Loucy (cell line): ENCODE measurements at regions not wholly inside any gene's neighbourhood (a gene's known extent, or its start where the extent isn't known, plus 50 kb on each side); places are given as distances from the start of the nearest gene placed in this dataset.

Experiments used
- H2AFZ ChIP-seq: fragments of 200-600 bp; sonication (generic); 2 replicates; pipeline ENCODE4 v1.6.0; 2016; ENCODE audit warnings: antibody characterized with exemption, mild to moderate bottlenecking, low read length, moderate library complexity
- H3F3A ChIP-seq: fragments of 200-600 bp; 2 replicates; pipeline ENCODE4 v1.6.0; 2016; ENCODE audit warnings: antibody characterized with exemption, low read depth, mild to moderate bottlenecking
- H3K27me3 ChIP-seq: fragments of 200-600 bp; sonication (generic); 2 replicates; pipeline ENCODE4 v1.6.1; 2014; ENCODE audit warnings: low read length, mild to moderate bottlenecking; ENCODE audit not compliant: insufficient read depth, poor library complexity, severe bottlenecking
- H3K36me3 ChIP-seq: fragments of 200-600 bp; sonication (generic); 2 replicates; pipeline ENCODE4 v1.6.1; 2016; ENCODE audit warnings: low read length; ENCODE audit not compliant: insufficient read depth
- H3K4me1 ChIP-seq: fragments of 200-600 bp; sonication (generic); 2 replicates; pipeline ENCODE4 v1.5.1; 2014; ENCODE audit warnings: low read length, mild to moderate bottlenecking; ENCODE audit not compliant: insufficient read depth, poor library complexity, severe bottlenecking
- H3K4me2 ChIP-seq: fragments of 200-600 bp; sonication (generic); 2 replicates; pipeline ENCODE4 v1.6.0; 2014; ENCODE audit warnings: antibody characterized with exemption, low read length, low read depth, mild to moderate bottlenecking; ENCODE audit not compliant: poor library complexity, severe bottlenecking
- H3K4me3 ChIP-seq: fragments of 200-600 bp; sonication (generic); 2 replicates; pipeline ENCODE4 v1.5.1; 2014; ENCODE audit warnings: low read length, mild to moderate bottlenecking, mixed read lengths; ENCODE audit not compliant: poor library complexity, severe bottlenecking
- H3K79me2 ChIP-seq: fragments of 200-600 bp; sonication (generic); 2 replicates; pipeline ENCODE4 v1.6.1; 2014; ENCODE audit warnings: low read length; ENCODE audit not compliant: insufficient read depth
- H3K9ac ChIP-seq: fragments of 200-600 bp; sonication (generic); 2 replicates; pipeline ENCODE4 v1.6.0; 2014; ENCODE audit warnings: mild to moderate bottlenecking, low read depth, low read length, moderate library complexity; ENCODE audit not compliant: poor library complexity, severe bottlenecking
- H3K9me2 ChIP-seq: fragments of 200-600 bp; sonication (generic); replicated peaks from 2 replicates; pipeline ENCODE4 v1.6.1; 2016; ENCODE audit warnings: low read depth, low read length, mixed read lengths
- H3K9me3 ChIP-seq: fragments of 200-600 bp; sonication (generic); 2 replicates; pipeline ENCODE4 v1.6.1; 2014; ENCODE audit warnings: mild to moderate bottlenecking, antibody characterized with exemption, low read length, low read depth; ENCODE audit not compliant: insufficient read depth
- H4K20me1 ChIP-seq: fragments of 200-600 bp; sonication (generic); 2 replicates; pipeline ENCODE4 v1.6.0; 2014; ENCODE audit warnings: antibody characterized with exemption, low read length, mild to moderate bottlenecking; ENCODE audit not compliant: insufficient read depth, poor library complexity, severe bottlenecking
- CTCF ChIP-seq: fragments of 200-600 bp; sonication (generic); conservative IDR thresholded peaks from 2 replicates; pipeline ENCODE4 v1.5.1; 2014; ENCODE audit warnings: mild to moderate bottlenecking, antibody characterized with exemption, low read length
- EZH2phosphoT487 ChIP-seq: fragments of 200-600 bp; IDR thresholded peaks from 2 replicates; pipeline ENCODE4 v1.6.1; 2018; ENCODE audit warnings: antibody characterized with exemption, mild to moderate bottlenecking, moderate library complexity, borderline replicate concordance

GRCh38 chr14:89702073-89702875 lies 252.3 kb downstream of the EFCAB11 start:
- Histone ChIP-seq H3K4me2 (no peak overlapping the region), H3K4me3 (no peak overlapping the region), H3K79me2 (no peaks in the 10 kb centered on the region), H3F3A (no peaks in the 10 kb centered on the region), H4K20me1 (no peaks in the 10 kb centered on the region), H3K4me1 (peaks cover 3% of the 10 kb centered on the region), H3K27me3 (no peaks in the 10 kb centered on the region), H3K9me2 (no peaks in the 10 kb centered on the region), H3K9ac (no peak overlapping the region), H3K9me3 (peaks cover 12% of the 10 kb centered on the region; the same call in 1 of the 2 replicates), H3K36me3 (no peaks in the 10 kb centered on the region), H2AFZ (no peak overlapping the region)
- TF ChIP-seq EZH2phosphoT487 (no peak), CTCF (no peak)

GRCh38 chr14:89701211-89702043 lies 253.1 kb downstream of the EFCAB11 start:
- no peaks in the 10 kb centered on the region for H3K36me3 ChIP-seq
- no peaks in the 10 kb centered on the region for H4K20me1 ChIP-seq
- no peak overlapping the region for H3K4me3 ChIP-seq
- no peak overlapping the region for H3K4me2 ChIP-seq
- H3K9me3 ChIP-seq: peaks cover 19% of the 10 kb centered on the region; the same call in 1 of the 2 replicates
- H2AFZ ChIP-seq: no peak overlapping the region
- no peaks in the 10 kb centered on the region for H3K27me3 ChIP-seq
- H3K79me2 ChIP-seq: no peaks in the 10 kb centered on the region
- no peaks in the 10 kb centered on the region for H3K9me2 ChIP-seq
- TF ChIP-seq EZH2phosphoT487 (no peak), CTCF (no peak)
- H3F3A ChIP-seq: no peaks in the 10 kb centered on the region
- no peaks in the 10 kb centered on the region for H3K4me1 ChIP-seq
- no peak overlapping the region for H3K9ac ChIP-seq

GRCh38 chr14:89700801-89701200 lies 253.7 kb downstream of the EFCAB11 start:
- H3K9me3 ChIP-seq: peaks cover 19% of the 10 kb centered on the region; the same call in 1 of the 2 replicates
- no peak overlapping the region for H2AFZ ChIP-seq
- no peaks in the 10 kb centered on the region for H3K36me3 ChIP-seq
- H3K4me3 ChIP-seq: no peak overlapping the region
- no peaks in the 10 kb centered on the region for H4K20me1 ChIP-seq
- TF ChIP-seq CTCF (no peak), EZH2phosphoT487 (no peak)
- no peaks in the 10 kb centered on the region for H3F3A ChIP-seq
- H3K27me3 ChIP-seq: no peaks in the 10 kb centered on the region
- H3K9me2 ChIP-seq: no peaks in the 10 kb centered on the region
- no peaks in the 10 kb centered on the region for H3K79me2 ChIP-seq
- H3K4me1 ChIP-seq: no peaks in the 10 kb centered on the region
- H3K9ac ChIP-seq: no peak overlapping the region
- no peak overlapping the region for H3K4me2 ChIP-seq
